ENCODE measurements at regions not wholly inside any gene's neighbourhood (a gene's known extent, or its start where the extent isn't known, plus 50 kb on each side); places are given as distances from the start of the nearest gene placed in this dataset.

DNA sequence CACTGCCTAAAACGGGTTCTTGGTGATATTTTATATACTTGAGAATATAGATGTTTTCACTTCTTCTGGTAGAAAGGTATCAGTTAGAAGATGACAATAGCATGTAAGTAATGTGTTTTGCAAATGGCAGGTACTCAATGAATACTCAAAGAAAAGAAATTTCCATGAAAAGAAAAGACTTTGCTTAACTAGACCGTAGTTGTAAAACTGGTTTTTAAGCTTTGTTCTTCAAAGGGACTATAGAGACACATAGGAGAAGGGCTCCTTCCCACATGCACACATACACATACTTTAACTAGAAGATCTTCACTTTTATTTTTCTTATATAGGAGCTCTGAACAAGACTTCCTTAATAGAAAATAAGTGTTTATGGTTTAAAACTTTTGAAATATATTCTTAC, 215.3 kb upstream of the RND3 start:
- no peak for DNase-seq
- TF ChIP-seq POLR2A (IDR thresholded peaks at IDR 0.05) = no peak
- TF ChIP-seq, protein P1, sequence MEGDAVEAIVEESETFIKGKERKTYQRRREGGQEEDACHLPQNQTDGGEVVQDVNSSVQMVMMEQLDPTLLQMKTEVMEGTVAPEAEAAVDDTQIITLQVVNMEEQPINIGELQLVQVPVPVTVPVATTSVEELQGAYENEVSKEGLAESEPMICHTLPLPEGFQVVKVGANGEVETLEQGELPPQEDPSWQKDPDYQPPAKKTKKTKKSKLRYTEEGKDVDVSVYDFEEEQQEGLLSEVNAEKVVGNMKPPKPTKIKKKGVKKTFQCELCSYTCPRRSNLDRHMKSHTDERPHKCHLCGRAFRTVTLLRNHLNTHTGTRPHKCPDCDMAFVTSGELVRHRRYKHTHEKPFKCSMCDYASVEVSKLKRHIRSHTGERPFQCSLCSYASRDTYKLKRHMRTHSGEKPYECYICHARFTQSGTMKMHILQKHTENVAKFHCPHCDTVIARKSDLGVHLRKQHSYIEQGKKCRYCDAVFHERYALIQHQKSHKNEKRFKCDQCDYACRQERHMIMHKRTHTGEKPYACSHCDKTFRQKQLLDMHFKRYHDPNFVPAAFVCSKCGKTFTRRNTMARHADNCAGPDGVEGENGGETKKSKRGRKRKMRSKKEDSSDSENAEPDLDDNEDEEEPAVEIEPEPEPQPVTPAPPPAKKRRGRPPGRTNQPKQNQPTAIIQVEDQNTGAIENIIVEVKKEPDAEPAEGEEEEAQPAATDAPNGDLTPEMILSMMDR (IDR thresholded peaks at IDR 0.05) = no peak
- Histone ChIP-seq H3K4me3 (no peak overlapping the region), H3K9me3 (no peaks in the 10 kb centered on the region), H3K27ac (no peak overlapping the region), H3K4me1 (no peaks in the 10 kb centered on the region), H3K36me3 (no peaks in the 10 kb centered on the region), H3K27me3 (no peaks in the 10 kb centered on the region)
- intact Hi-C loops (cut with DNase I; ENCODE audit: low total_unique reads) = no loop called here

DNA sequence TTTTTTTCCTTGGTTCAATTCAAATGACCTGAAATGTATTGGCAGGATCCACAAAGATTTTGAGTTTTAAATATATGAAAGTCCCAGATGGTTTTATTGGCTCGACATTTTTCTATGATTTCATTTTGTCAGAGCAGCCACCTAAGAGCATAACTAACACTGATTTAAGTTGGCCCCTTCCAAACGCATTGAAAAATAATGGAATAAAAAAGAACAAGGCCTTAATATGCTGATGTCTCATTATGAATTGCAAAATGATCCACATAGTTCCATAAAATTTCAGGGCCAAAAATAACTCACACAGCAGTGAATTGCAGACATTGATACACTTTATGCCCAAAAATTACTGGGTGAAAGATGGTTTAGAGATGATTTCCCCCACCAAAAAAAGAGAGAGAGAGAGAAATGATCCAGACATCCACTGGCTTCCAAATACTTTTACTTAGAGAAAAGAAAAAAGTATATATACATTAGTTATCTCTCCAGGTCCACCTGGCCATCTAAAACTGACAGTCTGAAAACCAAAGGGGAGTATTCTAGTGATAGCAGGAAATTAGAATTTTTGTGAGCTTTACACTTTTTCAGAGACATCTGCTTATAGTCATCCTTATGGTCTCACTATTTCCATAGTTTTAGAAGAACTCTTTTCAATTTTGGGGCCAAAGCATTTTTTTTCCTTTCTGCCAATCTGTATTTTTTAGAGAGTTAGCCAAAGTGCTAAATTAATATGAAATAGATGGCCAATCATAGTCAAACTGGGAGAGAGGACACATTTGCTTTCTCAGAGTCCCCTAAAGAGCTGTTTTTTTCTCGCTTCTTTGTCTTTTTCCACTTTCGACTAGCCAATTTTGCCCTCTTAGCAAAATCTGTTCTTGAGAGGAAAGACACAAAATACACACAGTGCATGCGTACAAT, 213.5 kb upstream of the RND3 start:
- intact Hi-C loops (cut with DNase I; ENCODE audit: low total_unique reads) = no loop called here
- H3K27me3 ChIP-seq = no peaks in the 10 kb centered on the region
- H3K4me3 ChIP-seq = no peak overlapping the region
- no peak overlapping the region for H3K27ac ChIP-seq
- no peaks in the 10 kb centered on the region for H3K36me3 ChIP-seq
- TF ChIP-seq, protein P1 (IDR thresholded peaks at IDR 0.05) = no peak
- no peak for TF ChIP-seq POLR2A (IDR thresholded peaks at IDR 0.05)
- DNase-seq = no peak
- no peaks in the 10 kb centered on the region for H3K9me3 ChIP-seq
- H3K4me1 ChIP-seq = no peaks in the 10 kb centered on the region

DNA sequence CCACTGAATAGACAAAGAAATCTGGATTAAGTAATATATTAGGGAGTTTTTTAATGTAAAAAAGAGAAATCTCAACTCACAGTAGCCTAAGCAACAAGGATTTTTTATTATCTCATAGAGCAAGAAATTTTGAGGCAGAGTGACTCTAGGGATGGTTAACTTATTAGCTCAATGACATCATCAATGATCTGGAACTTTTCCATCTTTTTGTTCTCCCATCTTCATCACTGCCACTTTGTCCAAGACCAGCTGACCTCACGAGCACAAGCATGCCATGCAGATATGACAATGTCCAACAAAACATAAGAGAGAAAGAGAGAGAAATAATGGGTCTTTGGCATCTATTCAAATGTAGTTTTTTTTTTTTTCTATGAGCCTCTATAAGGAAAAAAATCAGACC, 211.8 kb upstream of the RND3 start:
- intact Hi-C loops (cut with DNase I; ENCODE audit: low total_unique reads) = no loop called here
- Histone ChIP-seq H3K27me3 (no peaks in the 10 kb centered on the region), H3K36me3 (no peaks in the 10 kb centered on the region), H3K4me1 (no peaks in the 10 kb centered on the region), H3K9me3 (no peaks in the 10 kb centered on the region), H3K27ac (peak overlapping the region; percentile 26 to 49), H3K4me3 (no peak overlapping the region)
- no peak for DNase-seq
- no peak for TF ChIP-seq POLR2A (IDR thresholded peaks at IDR 0.05)
- TF ChIP-seq, protein P1 (IDR thresholded peaks at IDR 0.05) = no peak

DNA sequence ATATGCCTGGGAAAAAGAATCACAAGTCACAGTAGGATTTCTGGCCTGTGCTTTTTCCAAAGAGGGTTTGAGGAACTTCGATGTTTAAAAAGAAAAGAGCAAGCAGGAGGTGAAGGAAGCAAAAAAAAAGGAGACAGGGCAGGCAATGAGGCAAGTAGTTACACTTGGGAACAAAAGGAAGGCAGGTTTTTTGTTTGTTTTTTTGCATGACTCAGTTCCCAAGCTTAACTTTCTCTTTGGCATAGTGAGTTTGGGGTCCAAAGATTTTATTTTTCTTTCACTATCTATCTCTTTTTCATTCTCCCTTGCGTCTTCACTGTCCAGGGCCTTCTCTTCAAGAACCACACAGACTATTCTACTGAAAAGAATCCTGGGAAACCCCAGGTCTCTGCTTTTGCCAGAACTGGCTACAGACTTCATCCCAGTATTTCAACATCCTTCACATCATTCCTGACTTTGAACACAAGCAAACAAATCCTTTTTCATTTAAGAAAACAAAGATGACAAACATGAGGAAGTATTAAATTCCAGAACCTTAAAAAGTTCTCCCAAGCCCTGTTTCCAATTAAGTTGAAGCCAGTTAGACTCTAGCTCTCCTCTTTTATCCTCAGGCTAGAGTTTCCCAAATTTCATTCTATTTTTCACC, 210.7 kb upstream of the RND3 start:
- H3K27ac ChIP-seq = peak overlapping the region; percentile 8 to 49
- H3K9me3 ChIP-seq = no peaks in the 10 kb centered on the region
- no peaks in the 10 kb centered on the region for H3K36me3 ChIP-seq
- intact Hi-C loops (cut with DNase I; ENCODE audit: low total_unique reads) = no loop called here
- no peaks in the 10 kb centered on the region for H3K4me1 ChIP-seq
- no peak for DNase-seq
- TF ChIP-seq, protein P1 (IDR thresholded peaks at IDR 0.05) = no peak
- no peak for TF ChIP-seq POLR2A (IDR thresholded peaks at IDR 0.05)
- no peaks in the 10 kb centered on the region for H3K27me3 ChIP-seq
- H3K4me3 ChIP-seq = no peak overlapping the region

DNA sequence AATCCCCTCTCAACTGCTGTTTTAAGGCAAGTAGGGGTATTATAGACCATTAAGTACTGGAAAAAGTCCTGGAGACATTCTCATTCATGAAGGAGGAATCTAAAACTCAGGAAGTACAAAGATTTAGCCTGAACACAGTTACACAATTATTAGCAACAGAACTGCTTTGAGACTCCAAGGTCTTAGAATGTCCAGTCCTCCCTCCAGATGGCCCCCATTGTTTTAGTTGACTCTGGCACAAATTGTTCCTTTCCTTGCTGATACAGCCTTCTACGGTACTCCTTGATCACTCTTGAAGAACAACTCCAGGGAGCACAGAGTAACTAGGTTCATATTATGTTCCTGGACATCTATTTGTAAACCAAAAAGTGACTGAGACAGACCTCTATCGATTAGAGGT, 210.1 kb upstream of the RND3 start:
- intact Hi-C loops (cut with DNase I; ENCODE audit: low total_unique reads) = no loop called here
- no peak for DNase-seq
- H3K4me1 ChIP-seq = no peaks in the 10 kb centered on the region
- no peaks in the 10 kb centered on the region for H3K9me3 ChIP-seq
- H3K4me3 ChIP-seq = no peak overlapping the region
- TF ChIP-seq, protein P1 (IDR thresholded peaks at IDR 0.05) = no peak
- H3K27ac ChIP-seq = peak overlapping the region; percentile 8 to 48
- H3K27me3 ChIP-seq = no peaks in the 10 kb centered on the region
- H3K36me3 ChIP-seq = no peaks in the 10 kb centered on the region
